Lung (tissue), 11 donors: ENCODE measurements at regions not wholly inside any gene's neighbourhood (a gene's known extent, or its start where the extent isn't known, plus 50 kb on each side); places are given as distances from the start of the nearest gene placed in this dataset.

ENCODE experiments used
- ATAC-seq: fragments of 200-7000 bp; cut with Tn5 transposase; one replicate; pipeline ENCODE4 v1.9.1; 2020; ENCODE audit warnings: moderate number of reproducible peaks; ENCODE audit not compliant: insufficient read depth, low FRiP score
- DNase-seq, 3 donors: peaks; one replicate each; pipeline ENCODE4 v3.0.0-alpha.2; 2013 to 2017
- H3K27ac ChIP-seq, 2 donors: one replicate each; pipeline ENCODE4 v1.5.1; 2013; ENCODE audit warnings: mild to moderate bottlenecking in 2 of 2, moderate library complexity in 2 of 2, control low read depth in 1 of 2, inconsistent platforms in 1 of 2, low read depth in 1 of 2, low read length in 1 of 2
- H3K27me3 ChIP-seq, 3 donors: one replicate each; pipeline ENCODE4 v1.5.1; 2013; ENCODE audit warnings: low read length in 2 of 3; ENCODE audit not compliant: control insufficient read depth in 3 of 3, insufficient read depth in 3 of 3
- H3K36me3 ChIP-seq, 4 donors: one replicate each; pipeline ENCODE4 v1.5.1; 2013; ENCODE audit warnings: low read length in 4 of 4, mild to moderate bottlenecking in 1 of 4, moderate library complexity in 1 of 4; ENCODE audit not compliant: control insufficient read depth in 4 of 4, insufficient read depth in 4 of 4
- H3K4me1 ChIP-seq, 5 donors: one replicate each; pipeline ENCODE4 v1.5.1; 2013; ENCODE audit warnings: low read length in 5 of 5, mild to moderate bottlenecking in 2 of 5, moderate library complexity in 1 of 5; ENCODE audit not compliant: control insufficient read depth in 5 of 5, insufficient read depth in 5 of 5
- H3K4me3 ChIP-seq: one replicate; pipeline ENCODE4 v1.5.1; 2013; ENCODE audit warnings: mild to moderate bottlenecking, control low read depth, moderate library complexity
- H3K9ac ChIP-seq, 2 donors: one replicate each; pipeline ENCODE4 v1.5.1; 2013; ENCODE audit warnings: low read length in 2 of 2, control low read depth in 1 of 2; ENCODE audit not compliant: insufficient read depth in 1 of 2
- H3K9me3 ChIP-seq, 4 donors: one replicate each; pipeline ENCODE4 v1.5.1; 2013; ENCODE audit warnings: low read length in 3 of 4, mild to moderate bottlenecking in 1 of 4, moderate library complexity in 1 of 4; ENCODE audit not compliant: control insufficient read depth in 4 of 4, insufficient read depth in 3 of 4
- whole genome bisulfite sequencing, 2 donors: extraction: QIAGEN DNeasy Blood & Tissue Kit; methylation state at CpG; one replicate each; pipeline ENCODE4 v1.1.7; 2013; 5-methylcytosine and 5-hydroxymethylcytosine counted together
- TF ChIP-seq, protein P1 (sequence below): IDR thresholded peaks from 2 replicates; pipeline ENCODE4 v1.5.1; 2012; ENCODE audit warnings: mild to moderate bottlenecking; ENCODE audit errors: control extremely low read depth, extremely low read depth
- donor health status: control.
- donor health status: control.
- donor health status: Bipolar disorder and iron deficiency.
- donor health status: healthy.
- donor health status: DM: yes; HTN: yes; CAD: no.

GRCh38 chr10:111275091-111275490 is 198.3 kb downstream of the ADRA2A start:
- WGBS, 2 donors: 75 to 86% methylated on average over 1 of the region's 1 CpG
- H3K27ac ChIP-seq: no peak overlapping the region
- H3K27me3 ChIP-seq: no peaks in the 10 kb centered on the region
- H3K4me3 ChIP-seq: no peak overlapping the region
- no peaks in the 10 kb centered on the region for H3K36me3 ChIP-seq
- DNase-seq (no peak), ATAC-seq (no peak)
- no peak overlapping the region for H3K9ac ChIP-seq
- TF ChIP-seq, protein P1, sequence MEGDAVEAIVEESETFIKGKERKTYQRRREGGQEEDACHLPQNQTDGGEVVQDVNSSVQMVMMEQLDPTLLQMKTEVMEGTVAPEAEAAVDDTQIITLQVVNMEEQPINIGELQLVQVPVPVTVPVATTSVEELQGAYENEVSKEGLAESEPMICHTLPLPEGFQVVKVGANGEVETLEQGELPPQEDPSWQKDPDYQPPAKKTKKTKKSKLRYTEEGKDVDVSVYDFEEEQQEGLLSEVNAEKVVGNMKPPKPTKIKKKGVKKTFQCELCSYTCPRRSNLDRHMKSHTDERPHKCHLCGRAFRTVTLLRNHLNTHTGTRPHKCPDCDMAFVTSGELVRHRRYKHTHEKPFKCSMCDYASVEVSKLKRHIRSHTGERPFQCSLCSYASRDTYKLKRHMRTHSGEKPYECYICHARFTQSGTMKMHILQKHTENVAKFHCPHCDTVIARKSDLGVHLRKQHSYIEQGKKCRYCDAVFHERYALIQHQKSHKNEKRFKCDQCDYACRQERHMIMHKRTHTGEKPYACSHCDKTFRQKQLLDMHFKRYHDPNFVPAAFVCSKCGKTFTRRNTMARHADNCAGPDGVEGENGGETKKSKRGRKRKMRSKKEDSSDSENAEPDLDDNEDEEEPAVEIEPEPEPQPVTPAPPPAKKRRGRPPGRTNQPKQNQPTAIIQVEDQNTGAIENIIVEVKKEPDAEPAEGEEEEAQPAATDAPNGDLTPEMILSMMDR: no peak
- H3K4me1 ChIP-seq: no peaks in the 10 kb centered on the region
- no peaks in the 10 kb centered on the region for H3K9me3 ChIP-seq

- DNase-seq (no peak), ATAC-seq (no peak)
- Histone ChIP-seq H3K9ac (no peak overlapping the region), H3K27ac (no peak overlapping the region), H3K27me3 (no peaks in the 10 kb centered on the region), H3K4me1 (no peaks in the 10 kb centered on the region), H3K4me3 (no peak overlapping the region), H3K36me3 (no peaks in the 10 kb centered on the region), H3K9me3 (no peaks in the 10 kb centered on the region)
- TF ChIP-seq, protein P1: no peak
- WGBS, 2 donors: 72 to 80% methylated on average over 6 of the region's 6 CpGs
These were observed 200.8 kb downstream of the ADRA2A start for GRCh38 chr10:111277661-111278060.

- no peaks in the 10 kb centered on the region for H3K36me3 ChIP-seq
- H3K9me3 ChIP-seq: no peaks in the 10 kb centered on the region
- 85 to 93% methylated on average over 3 of the region's 3 CpGs for WGBS, 2 donors
- no peak overlapping the region for H3K4me3 ChIP-seq
- TF ChIP-seq, protein P1: no peak
- no peak for DNase-seq
- H3K27ac ChIP-seq: no peak overlapping the region
- H3K9ac ChIP-seq: no peak overlapping the region
- ATAC-seq: no peak
- H3K4me1 ChIP-seq: no peaks in the 10 kb centered on the region
- no peaks in the 10 kb centered on the region for H3K27me3 ChIP-seq
These were observed 201.4 kb downstream of the ADRA2A start for GRCh38 chr10:111278266-111278665.

- ATAC-seq: peak; percentile 19
- H3K9ac ChIP-seq: no peak overlapping the region
These were observed 204.7 kb downstream of the ADRA2A start for GRCh38 chr10:111281516-111281915.

More at GRCh38 chr10:111281516-111281915, 204.7 kb downstream of the ADRA2A start:
- Histone ChIP-seq H3K4me1 (no peaks in the 10 kb centered on the region), H3K27ac (no peak overlapping the region), H3K4me3 (no peak overlapping the region), H3K27me3 (no peaks in the 10 kb centered on the region), H3K9me3 (no peaks in the 10 kb centered on the region), H3K36me3 (no peaks in the 10 kb centered on the region)
- 17 to 23% methylated on average over 4 of the region's 4 CpGs for WGBS, 2 donors
- peak in 2 of 3 donors; percentile 18 to 42 for DNase-seq
- TF ChIP-seq, protein P1: no peak
